ENCODE measurements at regions not wholly inside any gene's neighbourhood (a gene's known extent, or its start where the extent isn't known, plus 50 kb on each side); places are given as distances from the start of the nearest gene placed in this dataset.

DNA sequence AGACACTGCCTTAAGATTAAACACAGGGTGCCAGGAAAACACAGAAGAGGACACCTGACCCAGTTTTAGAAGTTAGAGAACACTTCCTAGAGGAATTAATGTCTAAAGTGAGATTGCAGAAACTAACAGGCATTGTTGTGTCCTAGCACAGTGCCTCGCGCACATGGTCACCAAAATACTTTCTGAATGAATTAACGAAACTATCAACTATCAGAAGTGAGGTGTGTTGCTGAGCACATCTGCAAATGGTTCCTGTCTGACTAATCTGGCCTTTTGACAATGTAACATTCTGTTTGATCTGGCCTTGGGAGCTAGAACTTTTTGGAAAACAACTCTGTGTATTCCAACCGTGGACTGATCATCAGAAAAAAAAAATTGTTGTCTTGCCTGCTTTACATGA lies 556.8 kb upstream of the LCORL start:
- no peak for TF ChIP-seq POLR2A (IDR thresholded peaks at IDR 0.05)
- TF ChIP-seq, protein P1, sequence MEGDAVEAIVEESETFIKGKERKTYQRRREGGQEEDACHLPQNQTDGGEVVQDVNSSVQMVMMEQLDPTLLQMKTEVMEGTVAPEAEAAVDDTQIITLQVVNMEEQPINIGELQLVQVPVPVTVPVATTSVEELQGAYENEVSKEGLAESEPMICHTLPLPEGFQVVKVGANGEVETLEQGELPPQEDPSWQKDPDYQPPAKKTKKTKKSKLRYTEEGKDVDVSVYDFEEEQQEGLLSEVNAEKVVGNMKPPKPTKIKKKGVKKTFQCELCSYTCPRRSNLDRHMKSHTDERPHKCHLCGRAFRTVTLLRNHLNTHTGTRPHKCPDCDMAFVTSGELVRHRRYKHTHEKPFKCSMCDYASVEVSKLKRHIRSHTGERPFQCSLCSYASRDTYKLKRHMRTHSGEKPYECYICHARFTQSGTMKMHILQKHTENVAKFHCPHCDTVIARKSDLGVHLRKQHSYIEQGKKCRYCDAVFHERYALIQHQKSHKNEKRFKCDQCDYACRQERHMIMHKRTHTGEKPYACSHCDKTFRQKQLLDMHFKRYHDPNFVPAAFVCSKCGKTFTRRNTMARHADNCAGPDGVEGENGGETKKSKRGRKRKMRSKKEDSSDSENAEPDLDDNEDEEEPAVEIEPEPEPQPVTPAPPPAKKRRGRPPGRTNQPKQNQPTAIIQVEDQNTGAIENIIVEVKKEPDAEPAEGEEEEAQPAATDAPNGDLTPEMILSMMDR (IDR thresholded peaks at IDR 0.05), result no peak
